ENCODE measurements at regions not wholly inside any gene's neighbourhood (a gene's known extent, or its start where the extent isn't known, plus 50 kb on each side); places are given as distances from the start of the nearest gene placed in this dataset.

DNA sequence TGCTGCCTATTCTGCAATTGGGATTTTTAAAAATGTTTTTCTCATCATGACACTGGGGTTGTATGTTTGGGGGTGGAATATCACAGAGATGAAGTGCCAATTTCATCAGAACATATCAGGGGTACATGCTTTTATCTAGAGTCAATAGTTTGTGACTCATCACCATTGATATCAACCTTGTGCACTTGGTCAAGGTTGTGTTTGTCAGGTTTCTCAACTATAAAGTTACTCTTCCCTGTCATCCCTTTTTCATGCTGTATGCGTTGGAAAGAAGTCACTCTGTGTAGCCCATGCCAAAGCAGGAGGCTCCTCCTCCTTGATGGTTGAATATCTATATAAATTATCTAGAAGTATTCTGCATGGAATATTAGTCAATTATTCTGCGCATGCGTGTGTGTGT is 145.4 kb upstream of the TSHZ2 start:
- H3K4me2 ChIP-seq (ENCODE audit: insufficient read depth in 1 of 2, low read depth in 2 of 2, low read length in 2 of 2): no peak overlapping the region
- TF ChIP-seq TEAD4 (IDR thresholded peaks at IDR 0.05; ENCODE audit: low read depth, low read length) (no peak), KDM1A (IDR thresholded peaks at IDR 0.05; ENCODE audit: borderline replicate concordance, low read length) (no peak), TAF1 (IDR thresholded peaks at IDR 0.05; ENCODE audit: low read depth, low read length) (no peak), KDM5A (IDR thresholded peaks at IDR 0.05; ENCODE audit: low read length) (no peak), SIN3A (conservative IDR thresholded peaks at IDR 0.05 in 1 of 2, IDR thresholded peaks at IDR 0.05 in 1 of 2; ENCODE audit: low read depth in 1 of 2, low read length in 2 of 2) (no peak)

More for the DNA sequence above, 145.4 kb upstream of the TSHZ2 start:
- Histone ChIP-seq H4K8ac (ENCODE audit: extremely low read depth, insufficient read depth, low read length) (no peak overlapping the region), H3K14ac (ENCODE audit: insufficient read length) (no peak overlapping the region), H3K79me2 (ENCODE audit: control insufficient read depth in 1 of 2, insufficient read depth in 2 of 2, low read length in 2 of 2) (no peaks in the 10 kb centered on the region), H3K4ac (replicated peaks; ENCODE audit: insufficient read length, low read depth, low read length) (no peak overlapping the region), H4K20me1 (replicated peaks in 1 of 2; ENCODE audit: control insufficient read depth in 1 of 2, insufficient read depth in 2 of 2, low read length in 2 of 2) (no peaks in the 10 kb centered on the region), H4K5ac (ENCODE audit: insufficient read length, low read depth, low read length) (no peak overlapping the region), H3K18ac (ENCODE audit: extremely low read depth, low read length) (no peak overlapping the region), H3K9ac (replicated peaks in 1 of 4; ENCODE audit: extremely low read depth in 1 of 4, low read depth in 3 of 4, low read length in 3 of 4) (no peak overlapping the region), H3K27me3 (replicated peaks in 1 of 4; ENCODE audit: control insufficient read depth in 3 of 4, extremely low read depth in 1 of 4, insufficient read depth in 3 of 4, low read length in 3 of 4) (no peaks in the 10 kb centered on the region), H3K27ac (ENCODE audit: low read depth, low read length) (no peak overlapping the region), H3K23ac (ENCODE audit: insufficient read length) (no peak overlapping the region), H2BK15ac (ENCODE audit: low read length) (no peak overlapping the region), H3K9me3 (ENCODE audit: insufficient read depth in 2 of 2, low read depth in 1 of 2, low read length in 1 of 2) (no peaks in the 10 kb centered on the region), H2AK5ac (ENCODE audit: low read depth, low read length) (no peak overlapping the region), H2BK20ac (ENCODE audit: low read length) (no peak overlapping the region), H3K79me1 (ENCODE audit: low read depth, low read length) (no peaks in the 10 kb centered on the region), H2BK12ac (ENCODE audit: low read depth, low read length) (no peak overlapping the region), H3K56ac (replicated peaks; ENCODE audit: insufficient read length, low read depth, low read length) (no peak overlapping the region), H3K4me3 (ENCODE audit: extremely low read depth in 1 of 4, insufficient read depth in 2 of 4, low read depth in 3 of 4, low read length in 4 of 4) (no peak overlapping the region), H2BK5ac (ENCODE audit: low read depth, low read length) (no peak overlapping the region), H4K91ac (replicated peaks; ENCODE audit: insufficient read length, low read length) (no peak overlapping the region), H3K23me2 (ENCODE audit: low read depth, low read length) (no peaks in the 10 kb centered on the region), H3K36me3 (ENCODE audit: control insufficient read depth in 2 of 4, insufficient read depth in 4 of 4, low read length in 3 of 4) (no peaks in the 10 kb centered on the region), H3K4me1 (replicated peaks in 1 of 4; ENCODE audit: control insufficient read depth in 3 of 4, insufficient read depth in 4 of 4, low read length in 3 of 4) (no peaks in the 10 kb centered on the region), H2BK120ac (replicated peaks; ENCODE audit: low read depth, low read length) (no peak overlapping the region), H2AFZ (ENCODE audit: low read length) (no peak overlapping the region)
- ChIA-PET POLR2A (ENCODE audit: partially characterized antibody) (no interaction called here), CTCF (ENCODE audit: partially characterized antibody) (no interaction called here)
- WGBS, 2 experiments (ENCODE audit: extremely low coverage in 1 of 2, insufficient coverage in 1 of 2, insufficient read length in 1 of 2, insufficient replicate concordance in 2 of 2, low coverage in 1 of 2, low lambda C conversion rate in 2 of 2, missing lambda C conversion rate in 1 of 2): 77% methylated on average over 3 of the region's 3 CpGs; no CpG with 5 or more reads in 1 of the 2 experiments
- DNase-seq (ENCODE audit: low read depth in 1 of 2, low spot score in 2 of 2) (no peak), FAIRE-seq (no peak)

All from H1 (cell line).